Right cardiac atrium (tissue), 5 donors: ENCODE measurements at regions not wholly inside any gene's neighbourhood (a gene's known extent, or its start where the extent isn't known, plus 50 kb on each side); places are given as distances from the start of the nearest gene placed in this dataset.

Experiments used
- ATAC-seq, 2 donors: fragments of 200-7000 bp; cut with Tn5 transposase; one replicate each; pipeline versions ENCODE4 v1.8.0 to v1.9.1; 2020; ENCODE audit warnings: moderate library complexity in 2 of 2, mild to moderate bottlenecking in 1 of 2
- DNase-seq, 3 donors: peaks; one replicate each; pipeline ENCODE4 v3.0.0-alpha.2; 2020
- H3K27ac ChIP-seq: one replicate; pipeline ENCODE4 v1.5.1; 2013; ENCODE audit warnings: mild to moderate bottlenecking, low read length, control low read depth, moderate library complexity
- H3K27me3 ChIP-seq: one replicate; pipeline ENCODE4 v1.6.1; 2013; ENCODE audit not compliant: control insufficient read depth, insufficient read depth
- H3K4me1 ChIP-seq: one replicate; pipeline ENCODE4 v1.6.1; 2013; ENCODE audit warnings: low read length; ENCODE audit not compliant: control insufficient read depth, insufficient read depth
- H3K4me3 ChIP-seq: one replicate; pipeline ENCODE4 v1.5.1; 2013; ENCODE audit warnings: low read length, control low read depth
- H3K9me3 ChIP-seq: one replicate; pipeline ENCODE4 v1.6.1; 2013; ENCODE audit warnings: low read length; ENCODE audit not compliant: control insufficient read depth
- WGBS: extraction: QIAGEN DNeasy Blood & Tissue Kit; methylation state at CpG from one replicate; pipeline ENCODE4 v1.1.7; 2013; 5-methylcytosine and 5-hydroxymethylcytosine counted together
- intact Hi-C, 4 donors: fragments of 100-400 bp; cut with DNase I; formaldehyde crosslinking; loops; one replicate each; pipeline versions ENCODE4 v1.11.0 to v1.14.0; 2022 to 2023
- donor health status: healthy with polysubstance abuse.
- donor health status: DM: no; HTN: yes; CAD: no.
- donor health status: DM: no; HTN: no; CAD: no.
- donor health status: DM: no; HTN: yes; CAD: no; lungs with severe emphysema.
- donor health status: DM: yes; HTN: yes; CAD: no.

GRCh38 chr3:197355713-197356112 is 57.3 kb upstream of the DLG1 start:
- intact Hi-C loops = no loop called here
- Histone ChIP-seq H3K4me1 (peaks cover 2% of the 10 kb centered on the region), H3K4me3 (no peak overlapping the region), H3K27ac (no peak overlapping the region), H3K9me3 (no peaks in the 10 kb centered on the region), H3K27me3 (no peaks in the 10 kb centered on the region)
- DNase-seq (no peak), ATAC-seq (no peak)
- 93% methylated on average over 1 of the region's 1 CpG for WGBS

GRCh38 chr3:197354568-197355001 is 56.2 kb upstream of the DLG1 start:
- Histone ChIP-seq H3K4me1 (peaks cover 2% of the 10 kb centered on the region), H3K27me3 (no peaks in the 10 kb centered on the region), H3K9me3 (no peaks in the 10 kb centered on the region), H3K27ac (no peak overlapping the region), H3K4me3 (no peak overlapping the region)
- ATAC-seq (peak in 1 of 2 donors; percentile 31), DNase-seq (peak; percentile 61 to 85 (median 78))
- intact Hi-C loops = no loop called here
- WGBS = 45% methylated on average over 19 of the region's 19 CpGs

GRCh38 chr3:197353867-197354567 is 55.6 kb upstream of the DLG1 start:
- WGBS = 55% methylated on average over 10 of the region's 10 CpGs
- H3K4me3 ChIP-seq = no peak overlapping the region
- no peak overlapping the region for H3K27ac ChIP-seq

GRCh38 chr3:197353001-197353866 is 54.8 kb upstream of the DLG1 start:
- Histone ChIP-seq H3K27me3 (no peaks in the 10 kb centered on the region), H3K4me3 (no peak overlapping the region), H3K27ac (peak overlapping the region; percentile 69), H3K4me1 (peaks cover 2% of the 10 kb centered on the region), H3K9me3 (no peaks in the 10 kb centered on the region)
- intact Hi-C loops = no loop called here
- DNase-seq (no peak), ATAC-seq (no peak)
- 54% methylated on average over 8 of the region's 8 CpGs for WGBS

More at GRCh38 chr3:197353867-197354567, 55.6 kb upstream of the DLG1 start:
- H3K9me3 ChIP-seq = no peaks in the 10 kb centered on the region
- intact Hi-C loops = no loop called here
- no peaks in the 10 kb centered on the region for H3K27me3 ChIP-seq
- ATAC-seq = no peak
- peaks cover 2% of the 10 kb centered on the region for H3K4me1 ChIP-seq
- DNase-seq = peak in 2 of 3 donors; percentile 28 to 70

- WGBS = 34% methylated on average over 5 of the region's 5 CpGs
- Histone ChIP-seq H3K4me1 (peaks cover 2% of the 10 kb centered on the region), H3K9me3 (no peaks in the 10 kb centered on the region), H3K27ac (peak overlapping the region; percentile 77), H3K4me3 (no peak overlapping the region), H3K27me3 (no peaks in the 10 kb centered on the region)
- peak; percentile 79 to 82 for ATAC-seq
- DNase-seq = peak; percentile 65 to 86 (median 80)
- intact Hi-C loops = no loop called here
Observed at GRCh38 chr3:197352382-197352781, 54.0 kb upstream of the DLG1 start.

- no peak overlapping the region for H3K27ac ChIP-seq
- peaks cover 2% of the 10 kb centered on the region for H3K4me1 ChIP-seq
- DNase-seq = no peak
- intact Hi-C loops = no loop called here
- no peaks in the 10 kb centered on the region for H3K27me3 ChIP-seq
- ATAC-seq = no peak
- H3K4me3 ChIP-seq = no peak overlapping the region
- H3K9me3 ChIP-seq = no peaks in the 10 kb centered on the region
- 86% methylated on average over 13 of the region's 13 CpGs for WGBS
Observed at GRCh38 chr3:197350446-197350845, 52.0 kb upstream of the DLG1 start.

GRCh38 chr3:197349368-197349767 is 51.0 kb upstream of the DLG1 start:
- Histone ChIP-seq H3K27me3 (no peaks in the 10 kb centered on the region), H3K4me1 (peaks cover 5% of the 10 kb centered on the region), H3K27ac (no peak overlapping the region), H3K4me3 (no peak overlapping the region), H3K9me3 (no peaks in the 10 kb centered on the region)
- no peak for DNase-seq
- intact Hi-C loops = no loop called here
- WGBS = 86% methylated on average over 8 of the region's 8 CpGs
- no peak for ATAC-seq
